Keratinocyte (primary cell): ENCODE measurements at regions not wholly inside any gene's neighbourhood (a gene's known extent, or its start where the extent isn't known, plus 50 kb on each side); places are given as distances from the start of the nearest gene placed in this dataset.

Source experiments
- DNase-seq: peaks from one replicate; pipeline ENCODE4 v3.0.0-alpha.2; 2011; ENCODE audit warnings: low read depth, missing footprints, low spot score
- FAIRE-seq: peaks from 2 replicates; lab custom pipeline; 2011; peaks lifted over from hg19 to GRCh38; lab: Jason Lieb, UNC
- H2AFZ ChIP-seq: 2 replicates; pipeline ENCODE4 v1.6.0; 2012; ENCODE audit warnings: low read length, control low read depth, inconsistent platforms; ENCODE audit not compliant: control insufficient read depth
- H3K27ac ChIP-seq: 2 replicates; pipeline ENCODE4 v1.5.1; 2011; ENCODE audit warnings: low read length; ENCODE audit not compliant: control insufficient read depth, insufficient read depth
- H3K27me3 ChIP-seq: 3 replicates; pipeline ENCODE4 v1.6.0; 2011; ENCODE audit warnings: low read length; ENCODE audit not compliant: control insufficient read depth, insufficient read depth; ENCODE audit errors: extremely low read depth
- H3K36me3 ChIP-seq, 2 experiments: 2 replicates in 1 of 2; 3 replicates in 1 of 2; pipeline ENCODE4 v1.5.1; 2011; ENCODE audit warnings: low read length in 2 of 2, mild to moderate bottlenecking in 1 of 2; ENCODE audit not compliant: control insufficient read depth in 2 of 2, insufficient read depth in 2 of 2; ENCODE audit errors: extremely low read depth in 1 of 2
- H3K4me1 ChIP-seq: 3 replicates; pipeline ENCODE4 v1.5.1; 2011; ENCODE audit warnings: low read length; ENCODE audit not compliant: control insufficient read depth, insufficient read depth; ENCODE audit errors: extremely low read depth
- H3K4me2 ChIP-seq: 3 replicates; pipeline ENCODE4 v1.6.0; 2011; ENCODE audit warnings: low read depth, low read length; ENCODE audit not compliant: control insufficient read depth, insufficient read depth; ENCODE audit errors: extremely low read depth
- H3K4me3 ChIP-seq, 3 experiments: fragments of 200-600 bp in 1 of 3; sonication (generic) in 1 of 3; 2 replicates in 2 of 3; 3 replicates in 1 of 3; pipeline ENCODE4 v1.5.1; 2011 to 2016; ENCODE audit warnings: low read length in 3 of 3, mild to moderate bottlenecking in 3 of 3, control low read depth in 2 of 3, inconsistent platforms in 1 of 3, low read depth in 1 of 3, mixed read lengths in 1 of 3, mixed run types in 1 of 3, moderate library complexity in 1 of 3; ENCODE audit not compliant: control insufficient read depth in 2 of 3, insufficient read depth in 2 of 3; ENCODE audit errors: extremely low read depth in 1 of 3
- H3K79me2 ChIP-seq: 2 replicates; pipeline ENCODE4 v1.6.0; 2012; ENCODE audit warnings: low read length; ENCODE audit not compliant: control insufficient read depth, insufficient read depth
- H3K9ac ChIP-seq: 3 replicates; pipeline ENCODE4 v1.6.0; 2011; ENCODE audit warnings: low read length; ENCODE audit not compliant: control insufficient read depth, insufficient read depth; ENCODE audit errors: extremely low read depth
- H3K9me1 ChIP-seq: 3 replicates; pipeline ENCODE4 v1.6.0; 2011; ENCODE audit warnings: low read length; ENCODE audit not compliant: control insufficient read depth, insufficient read depth; ENCODE audit errors: extremely low read depth
- H3K9me3 ChIP-seq: 2 replicates; pipeline ENCODE4 v1.5.1; 2012; ENCODE audit warnings: low read depth, low read length; ENCODE audit not compliant: control insufficient read depth
- H4K20me1 ChIP-seq: 3 replicates; pipeline ENCODE4 v1.6.0; 2011; ENCODE audit warnings: low read length; ENCODE audit not compliant: control insufficient read depth, insufficient read depth; ENCODE audit errors: extremely low read depth
- EZH2 ChIP-seq: IDR thresholded peaks from one replicate; pipeline ENCODE4 v1.6.1; 2012; ENCODE audit warnings: inconsistent platforms, mild to moderate bottlenecking, low read length, moderate library complexity
- dilution Hi-C: fragments of 300-500 bp; cut with MboI; formaldehyde crosslinking; loops from one replicate; pipeline ENCODE4 v1.7.0; 2020; ENCODE audit warnings: low sequenced_read_pairs; ENCODE audit not compliant: extremely low pct_ligation_motif_present
- TF ChIP-seq, protein P1 (sequence below), 3 experiments: IDR thresholded peaks in 1 of 3; conservative IDR thresholded peaks in 1 of 3; optimal IDR thresholded peaks in 1 of 3; 2 replicates in 2 of 3; 3 replicates in 1 of 3; pipeline versions ENCODE3 to v1.5.1; 2011; ENCODE audit warnings: low read length in 3 of 3, mild to moderate bottlenecking in 3 of 3, moderate library complexity in 2 of 3, control low read depth in 1 of 3, inconsistent platforms in 1 of 3; ENCODE audit not compliant: insufficient read depth in 2 of 3; ENCODE audit errors: extremely low read depth in 1 of 3

DNA sequence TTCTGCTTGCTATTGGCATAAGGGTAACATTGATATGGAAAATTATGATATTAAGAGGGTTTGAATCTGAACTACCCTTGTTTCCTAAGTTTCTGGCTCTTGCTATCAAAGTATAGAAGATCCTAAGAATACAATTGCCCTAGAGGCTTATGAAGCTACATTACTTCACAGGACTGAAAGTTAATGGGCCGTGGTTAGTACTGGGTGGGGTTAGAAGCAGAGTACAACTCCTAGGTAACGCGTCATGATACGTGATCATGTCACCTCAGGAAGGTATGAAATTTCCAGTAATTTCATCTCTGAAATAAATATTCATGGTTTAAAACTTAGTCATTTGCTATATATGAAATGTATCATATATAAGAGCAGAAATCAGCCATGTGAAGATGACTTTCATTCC, 743.8 kb upstream of the NEGR1 start:
- Histone ChIP-seq H2AFZ (no peak overlapping the region), H4K20me1 (no peaks in the 10 kb centered on the region), H3K9ac (no peak overlapping the region), H3K4me3 (no peak overlapping the region), H3K27ac (no peak overlapping the region), H3K4me2 (no peak overlapping the region), H3K27me3 (no peaks in the 10 kb centered on the region), H3K9me3 (no peaks in the 10 kb centered on the region), H3K79me2 (no peaks in the 10 kb centered on the region), H3K9me1 (no peaks in the 10 kb centered on the region), H3K4me1 (no peaks in the 10 kb centered on the region), H3K36me3 (no peaks in the 10 kb centered on the region)
- FAIRE-seq (no peak), DNase-seq (no peak)
- TF ChIP-seq EZH2 = no peak
- TF ChIP-seq, protein P1, sequence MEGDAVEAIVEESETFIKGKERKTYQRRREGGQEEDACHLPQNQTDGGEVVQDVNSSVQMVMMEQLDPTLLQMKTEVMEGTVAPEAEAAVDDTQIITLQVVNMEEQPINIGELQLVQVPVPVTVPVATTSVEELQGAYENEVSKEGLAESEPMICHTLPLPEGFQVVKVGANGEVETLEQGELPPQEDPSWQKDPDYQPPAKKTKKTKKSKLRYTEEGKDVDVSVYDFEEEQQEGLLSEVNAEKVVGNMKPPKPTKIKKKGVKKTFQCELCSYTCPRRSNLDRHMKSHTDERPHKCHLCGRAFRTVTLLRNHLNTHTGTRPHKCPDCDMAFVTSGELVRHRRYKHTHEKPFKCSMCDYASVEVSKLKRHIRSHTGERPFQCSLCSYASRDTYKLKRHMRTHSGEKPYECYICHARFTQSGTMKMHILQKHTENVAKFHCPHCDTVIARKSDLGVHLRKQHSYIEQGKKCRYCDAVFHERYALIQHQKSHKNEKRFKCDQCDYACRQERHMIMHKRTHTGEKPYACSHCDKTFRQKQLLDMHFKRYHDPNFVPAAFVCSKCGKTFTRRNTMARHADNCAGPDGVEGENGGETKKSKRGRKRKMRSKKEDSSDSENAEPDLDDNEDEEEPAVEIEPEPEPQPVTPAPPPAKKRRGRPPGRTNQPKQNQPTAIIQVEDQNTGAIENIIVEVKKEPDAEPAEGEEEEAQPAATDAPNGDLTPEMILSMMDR (optimal IDR thresholded peaks at IDR 0.05 in 1 of 3, IDR thresholded peaks at IDR 0.05 in 1 of 3, conservative IDR thresholded peaks at IDR 0.05 in 1 of 3; ENCODE audit: extremely low read depth in 1 of 3, insufficient read depth in 2 of 3, low read length in 3 of 3) = no peak
- dilution Hi-C loops = no loop called here

DNA sequence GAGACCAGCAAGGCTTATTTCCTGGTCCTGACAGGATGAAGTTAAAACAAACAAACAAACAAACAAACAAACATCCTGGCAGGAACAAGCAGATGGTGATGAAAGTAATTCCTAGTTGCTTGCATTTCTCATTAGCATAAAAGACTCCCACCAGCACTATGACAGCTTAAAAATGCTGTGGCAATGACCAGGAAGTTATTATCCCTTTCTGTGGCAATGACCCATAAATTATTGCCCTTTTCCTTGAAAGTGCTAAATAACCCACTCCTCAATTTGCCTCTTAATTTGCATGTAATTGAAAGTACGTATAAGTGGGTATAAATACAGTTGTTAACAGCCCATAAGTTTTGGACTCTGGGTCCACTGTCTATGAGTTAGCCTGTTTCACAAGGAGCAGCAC, 727.6 kb upstream of the NEGR1 start:
- no peak overlapping the region for H3K9ac ChIP-seq
- H3K27ac ChIP-seq = no peak overlapping the region
- H3K27me3 ChIP-seq = no peaks in the 10 kb centered on the region
- H3K9me1 ChIP-seq = no peaks in the 10 kb centered on the region
- no peak overlapping the region for H3K4me2 ChIP-seq
- H3K4me3 ChIP-seq = no peak overlapping the region
- no peaks in the 10 kb centered on the region for H3K4me1 ChIP-seq
- no peak for TF ChIP-seq EZH2
- TF ChIP-seq, protein P1 (optimal IDR thresholded peaks at IDR 0.05 in 1 of 3, IDR thresholded peaks at IDR 0.05 in 1 of 3, conservative IDR thresholded peaks at IDR 0.05 in 1 of 3; ENCODE audit: extremely low read depth in 1 of 3, insufficient read depth in 2 of 3, low read length in 3 of 3) = no peak
- H3K79me2 ChIP-seq = no peaks in the 10 kb centered on the region
- no peak overlapping the region for H2AFZ ChIP-seq
- H3K9me3 ChIP-seq = no peaks in the 10 kb centered on the region
- H4K20me1 ChIP-seq = no peaks in the 10 kb centered on the region
- dilution Hi-C loops = no loop called here
- FAIRE-seq (no peak), DNase-seq (no peak)
- H3K36me3 ChIP-seq = no peaks in the 10 kb centered on the region
